Osteoblast (primary cell): ENCODE measurements at regions not wholly inside any gene's neighbourhood (a gene's known extent, or its start where the extent isn't known, plus 50 kb on each side); places are given as distances from the start of the nearest gene placed in this dataset.

Experiments used
- DNase-seq: peaks from one replicate; pipeline ENCODE4 v3.0.0; 2011; ENCODE audit warnings: low spot score, mixed read lengths; ENCODE audit not compliant: insufficient read length; ENCODE audit errors: missing footprints
- H2AFZ ChIP-seq: 2 replicates; pipeline ENCODE4 v1.6.0; 2011; ENCODE audit warnings: mild to moderate bottlenecking, low read length
- H3K27ac ChIP-seq: 2 replicates; pipeline ENCODE4 v1.5.1; 2011; ENCODE audit warnings: mild to moderate bottlenecking, low read depth, low read length, moderate library complexity
- H3K27me3 ChIP-seq: 2 replicates; pipeline ENCODE4 v1.6.0; 2012; ENCODE audit warnings: mild to moderate bottlenecking, control low read depth, inconsistent platforms, low read length, moderate library complexity; ENCODE audit not compliant: insufficient read depth
- H3K36me3 ChIP-seq: 2 replicates; pipeline ENCODE4 v1.5.1; 2011; ENCODE audit warnings: mild to moderate bottlenecking, low read length, control low read depth, moderate library complexity; ENCODE audit not compliant: insufficient read depth
- H3K4me1 ChIP-seq: 2 replicates; pipeline ENCODE4 v1.5.1; 2011; ENCODE audit warnings: mild to moderate bottlenecking, low read length, control low read depth, moderate library complexity; ENCODE audit not compliant: insufficient read depth
- H3K4me2 ChIP-seq: 2 replicates; pipeline ENCODE4 v1.6.0; 2011; ENCODE audit warnings: mild to moderate bottlenecking, low read length; ENCODE audit not compliant: insufficient read depth
- H3K4me3 ChIP-seq: fragments of 200-600 bp; sonication (generic); 3 replicates; pipeline ENCODE4 v1.5.1; 2012; ENCODE audit warnings: mild to moderate bottlenecking, low read length, inconsistent platforms; ENCODE audit not compliant: insufficient read depth
- H3K79me2 ChIP-seq: 2 replicates; pipeline ENCODE4 v1.6.0; 2012; ENCODE audit warnings: mild to moderate bottlenecking, low read length, control low read depth, inconsistent platforms; ENCODE audit not compliant: insufficient read depth
- H3K9me3 ChIP-seq: 2 replicates; pipeline ENCODE4 v1.5.1; 2011; ENCODE audit warnings: low read depth, low read length, control low read depth
- H4K20me1 ChIP-seq: 2 replicates; pipeline ENCODE4 v1.6.0; 2012; ENCODE audit warnings: mild to moderate bottlenecking, low read length, control low read depth; ENCODE audit not compliant: insufficient read depth
- CTCF ChIP-seq: IDR thresholded peaks from 2 replicates; pipeline ENCODE4 v1.5.1; 2011; ENCODE audit warnings: mild to moderate bottlenecking, low read depth, low read length, moderate library complexity; ENCODE audit errors: extremely low read depth

- Histone ChIP-seq H3K4me3 (no peak overlapping the region), H3K9me3 (no peaks in the 10 kb centered on the region), H4K20me1 (no peaks in the 10 kb centered on the region), H3K79me2 (no peaks in the 10 kb centered on the region), H3K4me2 (no peak overlapping the region), H3K27ac (no peak overlapping the region), H2AFZ (no peak overlapping the region), H3K36me3 (no peaks in the 10 kb centered on the region), H3K27me3 (no peaks in the 10 kb centered on the region), H3K4me1 (no peaks in the 10 kb centered on the region)
- no peak for DNase-seq
- TF ChIP-seq CTCF, result no peak
Observed at GRCh38 chr6:119466226-119466625, 116.7 kb upstream of the MAN1A1 start.

GRCh38 chr6:119463081-119463626, 113.6 kb upstream of the MAN1A1 start:
- H3K9me3 ChIP-seq, result no peaks in the 10 kb centered on the region

GRCh38 chr6:119461187-119461586, 111.6 kb upstream of the MAN1A1 start:
- no peaks in the 10 kb centered on the region for H3K9me3 ChIP-seq
- H3K27me3 ChIP-seq, result no peaks in the 10 kb centered on the region
- DNase-seq, result no peak
- no peak overlapping the region for H3K4me3 ChIP-seq
- H3K4me2 ChIP-seq, result no peak overlapping the region
- no peaks in the 10 kb centered on the region for H3K79me2 ChIP-seq
- H2AFZ ChIP-seq, result no peak overlapping the region
- H3K36me3 ChIP-seq, result no peaks in the 10 kb centered on the region
- no peaks in the 10 kb centered on the region for H3K4me1 ChIP-seq
- TF ChIP-seq CTCF, result no peak
- no peak overlapping the region for H3K27ac ChIP-seq
- H4K20me1 ChIP-seq, result no peaks in the 10 kb centered on the region

More at GRCh38 chr6:119463081-119463626, 113.6 kb upstream of the MAN1A1 start:
- Histone ChIP-seq H4K20me1 (no peaks in the 10 kb centered on the region), H3K79me2 (no peaks in the 10 kb centered on the region), H3K4me2 (no peak overlapping the region), H3K36me3 (no peaks in the 10 kb centered on the region), H3K27me3 (no peaks in the 10 kb centered on the region), H3K4me3 (no peak overlapping the region), H3K4me1 (no peaks in the 10 kb centered on the region), H3K27ac (no peak overlapping the region), H2AFZ (no peak overlapping the region)
- no peak for TF ChIP-seq CTCF
- DNase-seq, result no peak

GRCh38 chr6:119459207-119459974, 109.8 kb upstream of the MAN1A1 start:
- H3K27me3 ChIP-seq, result no peaks in the 10 kb centered on the region
- TF ChIP-seq CTCF, result no peak
- no peak overlapping the region for H3K27ac ChIP-seq

More at GRCh38 chr6:119459207-119459974, 109.8 kb upstream of the MAN1A1 start:
- H2AFZ ChIP-seq, result no peak overlapping the region
- no peaks in the 10 kb centered on the region for H3K36me3 ChIP-seq
- H3K9me3 ChIP-seq, result no peaks in the 10 kb centered on the region
- DNase-seq, result no peak
- no peak overlapping the region for H3K4me2 ChIP-seq
- no peak overlapping the region for H3K4me3 ChIP-seq
- no peaks in the 10 kb centered on the region for H3K79me2 ChIP-seq
- H3K4me1 ChIP-seq, result no peaks in the 10 kb centered on the region
- H4K20me1 ChIP-seq, result no peaks in the 10 kb centered on the region
